ENCODE measurements at regions not wholly inside any gene's neighbourhood (a gene's known extent, or its start where the extent isn't known, plus 50 kb on each side); places are given as distances from the start of the nearest gene placed in this dataset.
"Not testable (repeated sequence)": the region's sequence is repeated elsewhere in the genome, so short reads cannot be mapped to it uniquely, and the experiment has no call there.

DNA sequence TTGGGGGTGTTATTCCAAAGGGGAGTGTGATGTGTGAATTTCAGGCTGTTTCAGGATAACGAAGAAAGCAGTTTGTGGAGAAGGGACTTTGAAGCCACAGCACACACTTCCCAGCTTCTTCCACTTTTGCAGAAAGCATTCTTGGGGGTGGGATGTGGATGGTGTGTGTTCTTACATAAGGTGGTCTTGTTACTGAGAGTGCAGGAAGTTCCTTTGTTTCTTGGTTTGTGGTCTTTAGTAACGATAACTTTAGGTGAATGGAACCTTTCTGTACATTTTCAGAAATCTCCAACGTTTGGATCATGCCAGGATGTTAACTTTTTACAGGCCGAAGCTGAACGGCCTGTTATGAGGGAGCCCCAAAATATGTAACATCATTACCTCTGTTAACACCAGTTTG lies 251.8 kb downstream of the KCNRG start:
- no peak for DNase-seq (ENCODE audit: low read depth)

DNA sequence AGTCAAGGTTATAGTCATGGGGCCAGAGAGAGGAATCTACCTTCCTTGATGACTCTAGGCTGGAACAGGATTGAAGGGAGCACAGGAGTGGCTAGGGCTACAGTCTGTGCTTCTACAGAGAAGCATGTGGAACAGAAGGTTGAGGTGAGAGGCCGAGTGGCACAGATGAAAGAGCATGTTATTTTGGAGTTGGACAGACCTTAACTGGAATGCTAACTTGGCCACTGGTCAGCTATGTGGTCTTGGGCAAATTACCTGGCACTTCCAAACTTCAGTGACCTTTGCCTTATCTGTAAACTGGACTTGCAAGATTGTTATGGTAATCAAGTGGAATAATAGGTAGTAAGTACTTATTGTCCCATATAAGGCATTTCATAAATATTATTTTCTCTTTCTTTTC lies 252.7 kb downstream of the KCNRG start:
- DNase-seq (ENCODE audit: low read depth) = no peak

DNA sequence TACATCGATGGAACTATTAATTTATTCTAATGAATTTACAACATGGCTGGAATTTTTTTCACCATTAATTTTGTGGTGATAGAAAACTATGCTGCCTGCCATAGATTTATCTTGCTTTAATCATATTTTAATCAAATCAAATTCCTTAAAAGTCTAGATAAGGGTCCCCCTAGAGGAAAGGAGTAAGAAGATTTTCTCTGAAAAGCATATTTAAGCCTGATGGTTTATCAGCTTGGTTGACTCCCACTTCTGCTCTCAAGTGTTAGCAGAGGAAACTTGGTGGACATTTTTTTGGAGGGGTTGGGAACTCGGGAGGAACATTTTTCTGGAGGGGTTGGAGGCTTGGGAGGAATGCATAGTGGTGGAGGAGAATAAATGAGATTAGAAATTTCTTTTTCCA lies 253.3 kb downstream of the KCNRG start:
- no peak for DNase-seq (ENCODE audit: low read depth)

DNA sequence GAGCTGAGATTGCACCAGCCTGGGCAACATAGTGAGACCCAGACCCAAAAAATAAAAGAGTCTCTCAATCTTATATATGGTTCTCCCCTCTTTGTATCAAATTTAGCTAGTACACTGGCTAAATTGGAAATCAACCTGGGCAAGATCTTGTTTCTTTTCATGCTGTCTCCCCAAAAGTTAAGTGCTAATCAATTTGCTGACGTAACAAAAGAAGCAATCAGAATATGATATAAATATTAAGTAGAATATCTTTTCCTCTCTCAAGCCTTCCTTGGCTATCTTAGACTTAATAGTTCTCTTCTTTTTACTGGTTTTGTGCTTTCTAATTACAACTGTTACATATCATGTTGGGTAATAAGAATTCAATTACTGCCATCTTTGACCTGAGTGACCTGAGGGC lies 258.9 kb downstream of the KCNRG start:
- DNase-seq (ENCODE audit: low read depth) = no peak

DNA sequence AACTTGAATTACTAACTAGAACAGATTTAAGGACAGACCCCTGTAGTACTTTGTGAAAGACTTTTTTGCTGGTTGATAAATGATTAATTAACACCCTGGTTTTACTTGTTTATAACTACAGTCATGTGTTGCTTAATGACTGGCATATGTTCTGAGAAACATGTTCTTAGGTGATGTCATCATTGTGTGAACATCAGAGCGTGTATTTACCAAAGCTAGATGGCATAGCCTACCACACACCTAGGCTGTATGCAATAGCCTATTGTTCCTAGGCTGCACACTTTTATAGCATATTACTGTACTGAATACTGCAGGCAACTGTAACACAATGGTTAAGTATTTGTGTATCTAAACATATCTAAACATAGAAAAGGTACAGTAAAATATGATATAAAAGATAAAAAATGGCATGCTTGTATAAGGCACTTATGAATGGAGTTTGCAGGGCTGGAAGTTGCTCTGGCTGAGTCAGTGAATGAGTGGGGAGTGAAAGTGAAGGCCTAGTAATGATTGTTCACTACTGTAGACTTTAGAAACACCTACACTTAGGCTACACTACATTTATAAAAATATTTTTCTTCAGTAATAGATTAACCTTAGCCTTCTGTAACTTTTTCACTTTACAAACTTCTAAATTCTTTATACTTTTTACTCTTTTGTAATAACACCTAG lies 260.3 kb downstream of the KCNRG start:
- DNase-seq (ENCODE audit: low read depth) = no peak

DNA sequence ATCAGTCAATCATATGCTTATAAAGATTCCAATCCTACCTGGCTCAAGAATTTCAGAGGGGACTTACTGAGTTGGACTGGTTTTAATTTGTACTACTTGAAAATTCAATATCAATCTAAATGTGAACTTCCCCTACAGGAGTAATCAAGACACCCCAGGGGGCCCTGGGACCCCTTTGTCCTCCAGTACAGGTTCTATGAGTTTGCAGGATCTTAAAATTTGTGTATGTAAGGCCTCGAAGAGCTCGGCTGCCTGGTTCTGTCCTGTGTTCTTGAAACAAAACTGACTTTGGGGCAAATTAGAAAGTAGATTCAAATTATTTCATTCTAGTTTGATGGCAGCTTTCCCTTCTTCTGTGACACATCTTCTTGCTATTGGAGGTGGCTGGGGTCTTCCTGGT lies 261.3 kb downstream of the KCNRG start:
- no peak for DNase-seq (ENCODE audit: low read depth)

DNA sequence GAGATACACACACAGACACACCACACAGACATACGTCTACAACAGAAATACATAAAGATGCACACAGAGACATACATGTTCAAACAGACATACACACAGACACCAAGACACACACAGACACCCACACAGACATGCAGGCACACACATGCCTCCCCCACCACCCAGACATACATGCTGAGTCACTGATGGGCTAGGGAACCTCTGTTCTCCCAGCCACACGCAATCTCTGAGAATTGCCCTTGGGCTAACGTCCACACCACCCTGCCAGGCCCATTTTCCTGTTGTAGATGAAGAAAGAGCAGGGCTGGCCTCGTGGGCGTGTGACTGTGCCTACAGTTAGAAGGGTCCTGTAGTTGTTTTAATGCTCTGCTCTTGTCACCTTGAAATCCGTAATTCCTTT lies 261.9 kb downstream of the KCNRG start:
- no peak for DNase-seq (ENCODE audit: low read depth)

DNA sequence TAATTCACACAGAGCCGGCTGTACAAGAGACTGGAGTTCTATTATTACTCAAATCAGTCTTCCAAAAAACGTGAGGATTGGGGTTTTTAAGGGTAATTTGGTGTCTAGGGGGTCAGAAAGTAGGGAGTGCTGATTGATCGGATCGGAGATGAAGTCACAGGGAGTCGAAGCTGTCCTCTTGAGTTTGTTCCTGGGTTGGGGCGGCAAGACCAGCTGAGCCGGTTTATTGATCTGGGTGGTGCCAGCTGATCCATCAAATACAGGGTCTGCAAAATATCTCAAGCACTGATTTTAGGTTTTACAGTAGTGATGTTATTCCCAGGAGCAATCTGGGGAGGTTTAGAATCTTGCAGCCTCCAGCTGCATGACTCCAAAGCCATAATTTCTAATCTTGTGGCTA lies 262.7 kb downstream of the KCNRG start:
- DNase-seq (ENCODE audit: low read depth) = no peak

DNA sequence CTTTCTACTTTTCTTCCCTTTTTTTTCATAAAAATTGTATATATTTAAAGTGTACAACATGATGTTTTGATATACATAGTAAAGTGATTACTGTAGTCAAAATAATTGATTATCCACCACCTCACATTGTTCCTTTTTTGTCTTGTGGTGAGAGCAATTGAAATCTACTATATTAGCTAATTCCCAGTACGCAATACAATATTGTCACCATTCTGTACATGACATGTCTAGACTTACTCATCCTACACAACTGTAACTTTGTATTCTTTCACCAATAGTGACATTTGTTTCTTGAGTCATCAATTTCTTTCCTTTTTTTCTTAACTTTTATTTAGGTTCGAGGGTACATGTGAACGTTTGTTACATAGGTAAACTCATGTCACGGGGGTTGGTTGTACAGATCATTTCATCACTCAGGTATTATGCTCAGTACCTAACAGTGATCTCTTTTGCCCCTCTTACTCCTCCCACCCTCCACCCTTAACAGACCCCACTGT lies 265.2 kb downstream of the KCNRG start:
- DNase-seq (ENCODE audit: low read depth) = no peak

DNA sequence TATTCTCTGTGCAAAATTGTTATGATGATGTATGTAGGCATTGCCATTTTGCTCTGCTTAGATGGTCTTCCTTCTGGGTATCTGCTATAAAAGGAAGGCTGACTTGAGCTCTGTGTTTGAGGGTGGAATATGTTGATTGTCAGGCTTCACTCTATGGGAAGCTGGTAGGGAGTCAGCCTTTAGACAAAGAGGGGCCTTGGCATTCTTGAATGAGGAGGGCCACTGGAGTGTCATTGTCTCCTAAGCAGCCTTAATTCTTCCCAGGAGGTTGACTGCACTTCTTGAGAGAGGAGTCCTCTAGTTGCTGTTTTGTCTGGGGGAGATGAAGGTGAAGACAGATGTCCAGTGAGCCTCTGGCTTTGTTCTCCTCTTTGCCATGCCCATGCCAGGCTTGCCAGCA lies 266.8 kb downstream of the KCNRG start:
- DNase-seq (ENCODE audit: low read depth) = no peak

DNA sequence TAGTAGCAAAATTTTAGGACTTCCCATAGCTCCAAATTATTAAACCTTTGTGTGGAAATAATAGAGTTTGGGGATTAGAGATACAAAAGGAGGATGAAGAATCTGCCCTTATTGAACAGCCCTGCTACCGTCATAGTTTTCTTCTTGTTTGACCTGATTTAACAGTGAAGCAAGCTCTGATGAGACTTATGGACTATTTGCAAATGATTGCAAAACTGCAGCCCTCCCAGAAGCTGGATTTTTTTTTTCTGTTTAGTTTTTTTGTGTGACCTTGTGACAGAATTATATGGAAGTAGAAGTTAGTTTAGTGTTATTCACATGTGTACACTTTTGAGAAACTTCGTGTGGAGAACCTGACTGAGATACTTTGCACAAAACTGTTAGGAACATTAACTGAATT lies 267.8 kb downstream of the KCNRG start:
- DNase-seq (ENCODE audit: low read depth) = no peak

DNA sequence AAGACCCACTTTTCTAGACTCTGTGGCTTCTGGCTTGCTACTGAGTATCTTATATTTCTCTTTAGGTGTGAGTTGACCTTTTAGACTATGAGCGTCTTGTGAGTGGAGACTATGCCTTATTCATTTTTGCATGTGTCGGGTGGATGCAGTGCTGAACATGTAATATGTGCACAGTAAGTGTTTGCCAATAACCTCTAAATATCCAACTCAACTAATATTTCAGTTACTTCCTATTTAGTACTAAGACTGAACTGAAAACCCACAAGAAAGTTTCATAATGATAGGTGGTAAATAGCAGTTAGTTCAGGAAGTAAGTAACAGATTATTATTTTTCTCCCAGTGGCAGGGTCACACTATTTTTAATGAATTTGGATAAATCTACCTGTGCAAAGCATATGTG lies 269.3 kb downstream of the KCNRG start:
- no peak for DNase-seq (ENCODE audit: low read depth)

DNA sequence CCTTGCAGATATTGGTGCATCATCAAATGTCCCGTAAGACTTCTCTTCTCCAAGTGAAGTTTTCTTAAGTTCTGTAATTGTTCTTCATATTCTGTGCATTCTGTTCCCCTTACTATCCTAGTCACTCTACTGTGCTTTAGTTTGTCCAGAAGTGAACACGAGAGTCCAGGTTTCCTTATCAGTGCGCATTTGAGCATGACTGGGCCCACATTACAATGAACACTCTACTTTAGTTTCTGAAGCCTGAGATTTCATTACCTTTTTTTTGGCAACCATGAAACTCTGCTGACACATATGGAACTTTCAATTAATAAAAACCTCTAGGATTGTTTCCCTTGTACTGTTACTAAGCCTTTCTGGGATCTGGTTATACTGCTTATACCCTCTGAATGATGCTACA lies 270.0 kb downstream of the KCNRG start:
- DNase-seq (ENCODE audit: low read depth) = no peak

DNA sequence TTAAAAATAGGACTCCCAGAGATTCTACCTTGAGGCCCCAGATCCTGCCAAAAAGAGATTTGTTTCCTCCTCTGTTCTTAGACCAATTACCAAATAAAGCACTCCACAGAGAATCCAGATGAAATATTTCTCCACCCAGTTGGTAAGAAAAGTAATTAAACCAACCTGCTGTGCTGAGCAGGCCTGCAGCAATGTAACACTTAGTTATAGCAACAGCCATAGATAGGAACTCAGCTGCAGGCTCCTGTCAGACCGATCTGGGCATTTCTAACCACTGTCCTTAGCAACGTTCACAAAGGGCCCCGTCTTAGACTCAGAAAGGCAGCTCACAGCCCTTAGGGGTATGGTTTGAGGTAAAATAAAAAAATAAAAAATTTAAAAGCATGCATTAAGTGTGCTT lies 271.1 kb downstream of the KCNRG start:
- DNase-seq (ENCODE audit: low read depth) = no peak

DNA sequence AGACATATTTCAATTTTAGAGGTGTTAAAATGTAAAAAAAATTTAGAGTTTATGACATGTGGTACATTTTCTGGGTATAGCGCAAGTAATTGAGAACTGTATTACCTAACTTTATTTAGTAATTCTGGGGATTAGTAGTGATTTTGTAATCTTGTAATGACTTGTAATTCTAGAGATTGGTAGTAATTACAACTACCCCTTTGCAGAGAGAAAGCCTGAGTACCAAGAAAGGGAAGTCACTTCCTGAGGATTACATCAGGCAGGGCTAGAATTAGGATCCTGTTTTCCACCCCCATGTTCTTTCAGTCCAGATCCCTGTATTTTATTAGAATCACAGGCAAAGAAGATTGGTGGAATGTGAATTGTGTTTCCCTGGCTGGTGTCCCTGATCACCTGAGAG lies 274.9 kb downstream of the KCNRG start:
- no peak for DNase-seq (ENCODE audit: low read depth)

DNA sequence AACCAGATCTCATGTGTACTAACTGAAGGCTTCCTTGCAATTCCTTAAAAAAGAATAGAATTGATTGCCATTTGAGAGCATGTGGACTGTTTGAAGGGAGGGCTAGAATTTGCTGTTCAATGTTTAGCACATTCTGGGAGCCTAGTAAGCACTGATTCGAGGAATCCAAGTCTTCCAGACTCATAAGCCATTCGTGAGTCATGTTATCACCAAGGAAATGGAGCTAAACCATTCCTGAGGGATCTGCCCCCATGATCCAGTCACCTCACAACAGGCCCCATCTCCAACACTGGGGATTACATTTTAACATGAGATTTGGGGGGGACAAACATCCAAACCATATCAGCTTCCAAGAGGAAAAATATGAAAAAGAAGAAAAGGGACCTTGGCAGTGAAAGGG lies 276.4 kb downstream of the KCNRG start:
- no peak for DNase-seq (ENCODE audit: low read depth)

DNA sequence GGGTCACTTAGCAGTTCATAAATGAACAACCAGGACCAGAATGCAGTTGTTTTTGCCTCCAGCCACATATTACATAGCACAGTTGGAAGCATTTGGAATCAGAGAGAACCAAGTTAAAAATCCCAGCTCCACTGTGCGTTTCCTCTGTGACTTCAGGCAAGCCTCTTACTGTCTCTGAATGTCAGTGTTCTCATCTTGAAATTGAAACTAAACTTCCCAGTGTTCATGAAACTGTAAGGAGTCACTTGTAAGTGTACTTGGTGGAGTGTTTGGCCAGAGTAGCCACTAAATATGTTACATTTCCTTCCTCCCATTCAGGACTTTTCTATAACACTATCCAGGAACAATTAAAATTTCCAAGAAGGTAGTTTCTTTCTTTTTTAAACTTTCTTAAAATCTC lies 276.8 kb downstream of the KCNRG start:
- DNase-seq (ENCODE audit: low read depth) = no peak

DNA sequence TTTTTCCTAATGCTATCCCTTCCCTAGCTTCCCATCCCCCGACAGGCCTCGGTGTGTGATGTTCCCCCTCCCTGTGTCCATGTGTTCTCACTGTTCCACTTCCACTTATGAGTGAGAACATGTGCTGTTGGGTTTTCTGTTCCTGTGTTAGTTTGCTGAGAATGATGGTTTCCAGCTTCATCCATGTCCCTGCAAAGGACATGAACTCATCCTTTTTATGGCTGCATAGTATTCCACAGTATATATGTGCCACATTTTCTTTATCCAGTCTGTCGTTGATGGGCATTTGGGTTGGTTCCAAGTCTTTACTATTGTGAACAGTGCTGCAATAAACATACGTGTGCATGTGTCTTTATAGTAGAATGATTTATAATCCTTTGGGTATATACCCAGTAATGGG lies 279.2 kb downstream of the KCNRG start:
- not testable (repeated sequence) for DNase-seq (ENCODE audit: low read depth)

DNA sequence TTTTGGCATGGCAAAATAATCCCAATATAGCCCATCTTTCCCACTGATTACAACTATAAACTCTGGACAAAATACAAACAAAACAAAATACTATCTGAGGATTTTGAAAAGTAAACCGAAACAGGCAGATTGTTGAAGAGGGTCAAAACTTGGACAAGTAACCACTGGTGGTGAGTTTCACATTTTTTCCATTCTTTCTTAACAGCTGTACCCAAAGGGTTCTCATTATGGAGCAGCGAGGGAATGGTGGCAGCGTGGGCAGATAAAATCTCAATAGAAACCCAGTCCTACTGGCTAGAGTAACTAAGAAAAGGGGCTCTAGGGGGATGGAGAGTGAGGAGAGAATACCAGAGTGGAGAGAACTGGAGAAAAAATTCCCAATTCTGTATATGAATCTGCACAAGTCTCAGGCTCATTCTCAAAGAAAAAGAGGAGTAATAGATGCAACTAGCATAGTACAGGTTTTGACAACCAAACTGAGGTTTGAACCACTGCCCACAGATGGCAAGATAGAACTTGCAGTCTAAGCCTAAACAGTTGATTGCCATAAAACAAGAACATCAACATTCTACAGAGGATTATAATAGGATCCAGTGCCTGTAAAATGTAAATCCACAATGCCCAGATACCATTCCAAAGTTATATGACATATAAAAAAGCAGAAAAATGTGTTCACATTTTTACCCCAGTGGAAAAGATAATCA lies 284.5 kb downstream of the KCNRG start:
- DNase-seq (ENCODE audit: low read depth) = peak; percentile 84

DNA sequence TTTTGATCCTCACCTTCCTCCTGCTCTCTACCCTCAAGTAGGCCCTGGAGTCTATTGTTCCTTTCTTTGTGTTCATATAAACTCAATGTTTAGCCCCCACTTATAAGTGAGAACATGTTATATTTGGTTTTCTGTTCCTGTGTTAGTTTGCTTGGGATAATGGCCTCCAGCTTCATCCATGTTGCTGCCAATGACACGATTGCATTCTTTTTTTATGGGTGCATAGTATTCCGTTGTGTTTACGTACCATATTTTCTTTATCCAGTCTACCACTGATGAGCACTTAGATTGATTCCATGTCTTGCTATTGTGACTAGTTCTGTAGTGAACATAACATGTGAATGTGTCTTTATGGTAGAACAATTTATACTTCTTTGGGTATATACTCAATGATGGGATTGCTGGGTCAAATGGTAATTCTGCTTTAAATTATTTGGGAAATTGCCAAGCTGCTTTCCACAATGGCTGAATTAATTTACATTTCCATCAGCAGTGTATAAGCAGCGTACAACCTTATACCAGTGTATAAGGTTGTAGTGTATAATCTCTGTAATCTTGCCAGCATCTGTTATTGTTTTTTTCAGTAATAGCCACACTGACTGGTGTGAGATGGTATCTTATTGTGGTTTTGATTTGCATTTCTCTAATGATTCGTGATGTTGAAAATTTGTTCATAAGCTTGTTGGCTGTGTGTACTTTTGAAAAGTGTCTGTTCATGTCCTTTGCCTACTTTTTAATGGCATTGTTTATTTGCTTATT lies 288.9 kb downstream of the KCNRG start:
- no peak for DNase-seq (ENCODE audit: low read depth)

DNA sequence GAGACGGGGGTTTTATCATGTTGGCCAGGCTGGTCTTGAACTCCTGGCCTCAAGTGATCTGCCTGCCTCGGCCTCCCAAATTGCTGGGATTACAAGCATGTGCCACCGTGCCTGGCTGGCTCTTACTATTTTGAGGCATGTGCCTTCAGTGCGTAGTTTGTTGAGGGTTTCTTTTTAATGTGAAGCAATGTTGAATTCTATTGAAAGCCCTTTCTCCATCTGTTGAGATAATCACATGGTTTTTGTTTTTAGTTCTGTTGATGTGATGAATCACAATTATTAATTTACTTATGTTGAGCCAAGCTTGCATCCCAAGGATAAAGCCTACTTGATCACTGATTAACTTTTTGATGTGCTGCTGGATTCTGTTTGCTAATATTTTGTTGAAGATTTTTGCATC lies 290.9 kb downstream of the KCNRG start:
- DNase-seq (ENCODE audit: low read depth) = no peak

DNA sequence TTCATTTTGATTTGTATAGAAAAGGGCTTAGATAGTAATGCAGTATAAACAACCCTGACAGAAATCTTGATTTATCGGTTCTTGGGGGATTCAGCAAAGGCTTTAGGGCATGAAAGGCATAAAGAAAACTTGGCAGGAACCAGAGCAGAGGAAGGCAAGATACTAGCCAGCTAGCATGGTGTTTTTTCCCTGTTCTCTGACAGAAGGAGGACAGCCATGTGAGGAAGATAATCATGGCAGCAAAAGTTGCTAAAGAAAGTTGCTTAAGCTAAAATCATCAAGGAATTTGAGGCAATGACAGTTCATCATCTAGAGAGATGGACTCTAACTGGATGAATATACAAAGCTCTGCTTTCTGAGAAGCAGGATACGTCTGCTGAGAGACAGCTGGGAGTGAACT lies 294.1 kb downstream of the KCNRG start:
- DNase-seq (ENCODE audit: low read depth) = no peak

All from myocyte (in vitro differentiated cells).